GM23338 (cell line): ENCODE measurements at regions not wholly inside any gene's neighbourhood (a gene's known extent, or its start where the extent isn't known, plus 50 kb on each side); places are given as distances from the start of the nearest gene placed in this dataset.

ENCODE experiments used
- CREB1 ChIP-seq: fragments of 250-450 bp; sonication (Bioruptor Pico); IDR thresholded peaks from 2 replicates; pipeline ENCODE4 v1.5.0; 2020; ENCODE audit warnings: low read depth, mild to moderate bottlenecking, moderate library complexity
- EZH2 ChIP-seq: fragments of 200-600 bp; sonication (generic); IDR thresholded peaks from one replicate; pipeline ENCODE4 v1.8.0; 2017; ENCODE audit warnings: antibody characterized with exemption, mild to moderate bottlenecking, low read depth; ENCODE audit not compliant: unreplicated experiment
- EZH2phosphoT487 ChIP-seq: fragments of 200-600 bp; sonication (generic); IDR thresholded peaks from one replicate; pipeline ENCODE4 v1.8.1; 2018; ENCODE audit warnings: antibody characterized with exemption; ENCODE audit not compliant: unreplicated experiment
- JUNB ChIP-seq: IDR thresholded peaks from one replicate; pipeline ENCODE4 v1.6.1; 2016; ENCODE audit warnings: antibody characterized with exemption; ENCODE audit not compliant: unreplicated experiment
- NANOG ChIP-seq: IDR thresholded peaks from 2 replicates; pipeline ENCODE4 v1.6.1; 2016; ENCODE audit warnings: antibody characterized with exemption, borderline replicate concordance
- POLR2AphosphoS5 ChIP-seq: IDR thresholded peaks from 2 replicates; pipeline ENCODE4 v1.6.1; 2016; ENCODE audit warnings: antibody characterized with exemption, low read depth
- STAT1 ChIP-seq: IDR thresholded peaks from one replicate; pipeline ENCODE4 v1.6.1; 2016; ENCODE audit warnings: antibody characterized with exemption; ENCODE audit not compliant: unreplicated experiment
- ZNF114 ChIP-seq: fragments of 250-450 bp; sonication (Bioruptor Pico); IDR thresholded peaks from 2 replicates; pipeline ENCODE4 v1.5.0; 2020; ENCODE audit warnings: mild to moderate bottlenecking, moderate library complexity
- ZNF331 ChIP-seq: fragments of 250-450 bp; sonication (Bioruptor Pico); IDR thresholded peaks from 2 replicates; pipeline ENCODE4 v1.5.0; 2020; ENCODE audit warnings: low read depth, mild to moderate bottlenecking, moderate library complexity
- TF ChIP-seq, protein P1 (sequence below), 2 experiments: fragments of 200-600 bp in 1 of 2; sonication (generic) in 1 of 2; conservative IDR thresholded peaks; 2 replicates each; pipeline versions ENCODE4 v1.5.1 to v1.6.1; 2016 to 2017; ENCODE audit warnings: antibody characterized with exemption in 2 of 2, low read depth in 2 of 2, mild to moderate bottlenecking in 2 of 2, moderate library complexity in 1 of 2
- TF ChIP-seq, protein P2 (sequence below): IDR thresholded peaks from one replicate; pipeline ENCODE4 v1.6.1; 2018; ENCODE audit warnings: antibody characterized with exemption; ENCODE audit not compliant: unreplicated experiment
- TF ChIP-seq, protein P3 (sequence below): IDR thresholded peaks from 2 replicates; pipeline ENCODE4 v1.6.1; 2016; ENCODE audit warnings: antibody characterized with exemption
- TF ChIP-seq, protein P4 (sequence below): fragments of 250-450 bp; sonication (Bioruptor Pico); IDR thresholded peaks from 2 replicates; pipeline ENCODE4 v1.5.0; 2020; ENCODE audit warnings: mild to moderate bottlenecking, moderate library complexity

DNA sequence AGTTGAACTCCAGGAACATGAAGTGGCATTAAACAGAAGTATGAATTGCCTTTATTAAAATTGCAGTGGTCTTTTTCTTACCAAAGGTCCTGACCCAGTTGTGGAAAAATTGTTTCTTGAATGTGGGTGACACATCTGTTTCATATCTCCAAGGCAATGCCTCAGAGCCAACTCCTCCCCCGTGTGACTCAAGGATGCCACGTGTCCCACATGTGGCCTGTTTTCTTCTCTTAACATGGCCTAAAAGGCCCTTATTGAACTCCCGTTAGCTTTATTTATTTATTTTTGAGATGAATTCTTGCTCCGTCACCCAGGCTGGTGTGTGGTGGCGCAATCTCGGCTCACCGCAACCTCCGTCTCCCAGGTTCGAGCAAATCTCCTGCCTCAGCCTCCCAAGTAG lies 128.4 kb upstream of the ESR1 start:
- TF ChIP-seq, protein P1, sequence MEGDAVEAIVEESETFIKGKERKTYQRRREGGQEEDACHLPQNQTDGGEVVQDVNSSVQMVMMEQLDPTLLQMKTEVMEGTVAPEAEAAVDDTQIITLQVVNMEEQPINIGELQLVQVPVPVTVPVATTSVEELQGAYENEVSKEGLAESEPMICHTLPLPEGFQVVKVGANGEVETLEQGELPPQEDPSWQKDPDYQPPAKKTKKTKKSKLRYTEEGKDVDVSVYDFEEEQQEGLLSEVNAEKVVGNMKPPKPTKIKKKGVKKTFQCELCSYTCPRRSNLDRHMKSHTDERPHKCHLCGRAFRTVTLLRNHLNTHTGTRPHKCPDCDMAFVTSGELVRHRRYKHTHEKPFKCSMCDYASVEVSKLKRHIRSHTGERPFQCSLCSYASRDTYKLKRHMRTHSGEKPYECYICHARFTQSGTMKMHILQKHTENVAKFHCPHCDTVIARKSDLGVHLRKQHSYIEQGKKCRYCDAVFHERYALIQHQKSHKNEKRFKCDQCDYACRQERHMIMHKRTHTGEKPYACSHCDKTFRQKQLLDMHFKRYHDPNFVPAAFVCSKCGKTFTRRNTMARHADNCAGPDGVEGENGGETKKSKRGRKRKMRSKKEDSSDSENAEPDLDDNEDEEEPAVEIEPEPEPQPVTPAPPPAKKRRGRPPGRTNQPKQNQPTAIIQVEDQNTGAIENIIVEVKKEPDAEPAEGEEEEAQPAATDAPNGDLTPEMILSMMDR (conservative IDR thresholded peaks at IDR 0.05; ENCODE audit: low read depth in 2 of 2) = no peak
- no peak for TF ChIP-seq EZH2
- TF ChIP-seq CREB1 (CRISPR knock-in tag) = no peak
- TF ChIP-seq EZH2phosphoT487 = no peak
- TF ChIP-seq, protein P2, sequence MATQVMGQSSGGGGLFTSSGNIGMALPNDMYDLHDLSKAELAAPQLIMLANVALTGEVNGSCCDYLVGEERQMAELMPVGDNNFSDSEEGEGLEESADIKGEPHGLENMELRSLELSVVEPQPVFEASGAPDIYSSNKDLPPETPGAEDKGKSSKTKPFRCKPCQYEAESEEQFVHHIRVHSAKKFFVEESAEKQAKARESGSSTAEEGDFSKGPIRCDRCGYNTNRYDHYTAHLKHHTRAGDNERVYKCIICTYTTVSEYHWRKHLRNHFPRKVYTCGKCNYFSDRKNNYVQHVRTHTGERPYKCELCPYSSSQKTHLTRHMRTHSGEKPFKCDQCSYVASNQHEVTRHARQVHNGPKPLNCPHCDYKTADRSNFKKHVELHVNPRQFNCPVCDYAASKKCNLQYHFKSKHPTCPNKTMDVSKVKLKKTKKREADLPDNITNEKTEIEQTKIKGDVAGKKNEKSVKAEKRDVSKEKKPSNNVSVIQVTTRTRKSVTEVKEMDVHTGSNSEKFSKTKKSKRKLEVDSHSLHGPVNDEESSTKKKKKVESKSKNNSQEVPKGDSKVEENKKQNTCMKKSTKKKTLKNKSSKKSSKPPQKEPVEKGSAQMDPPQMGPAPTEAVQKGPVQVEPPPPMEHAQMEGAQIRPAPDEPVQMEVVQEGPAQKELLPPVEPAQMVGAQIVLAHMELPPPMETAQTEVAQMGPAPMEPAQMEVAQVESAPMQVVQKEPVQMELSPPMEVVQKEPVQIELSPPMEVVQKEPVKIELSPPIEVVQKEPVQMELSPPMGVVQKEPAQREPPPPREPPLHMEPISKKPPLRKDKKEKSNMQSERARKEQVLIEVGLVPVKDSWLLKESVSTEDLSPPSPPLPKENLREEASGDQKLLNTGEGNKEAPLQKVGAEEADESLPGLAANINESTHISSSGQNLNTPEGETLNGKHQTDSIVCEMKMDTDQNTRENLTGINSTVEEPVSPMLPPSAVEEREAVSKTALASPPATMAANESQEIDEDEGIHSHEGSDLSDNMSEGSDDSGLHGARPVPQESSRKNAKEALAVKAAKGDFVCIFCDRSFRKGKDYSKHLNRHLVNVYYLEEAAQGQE = no peak
- no peak for TF ChIP-seq STAT1
- no peak for TF ChIP-seq POLR2AphosphoS5
- no peak for TF ChIP-seq JUNB
- TF ChIP-seq, protein P3, sequence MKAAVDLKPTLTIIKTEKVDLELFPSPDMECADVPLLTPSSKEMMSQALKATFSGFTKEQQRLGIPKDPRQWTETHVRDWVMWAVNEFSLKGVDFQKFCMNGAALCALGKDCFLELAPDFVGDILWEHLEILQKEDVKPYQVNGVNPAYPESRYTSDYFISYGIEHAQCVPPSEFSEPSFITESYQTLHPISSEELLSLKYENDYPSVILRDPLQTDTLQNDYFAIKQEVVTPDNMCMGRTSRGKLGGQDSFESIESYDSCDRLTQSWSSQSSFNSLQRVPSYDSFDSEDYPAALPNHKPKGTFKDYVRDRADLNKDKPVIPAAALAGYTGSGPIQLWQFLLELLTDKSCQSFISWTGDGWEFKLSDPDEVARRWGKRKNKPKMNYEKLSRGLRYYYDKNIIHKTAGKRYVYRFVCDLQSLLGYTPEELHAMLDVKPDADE = no peak
- TF ChIP-seq ZNF331 (CRISPR knock-in tag) = no peak
- TF ChIP-seq NANOG = no peak
- no peak for TF ChIP-seq ZNF114 (CRISPR knock-in tag)
- TF ChIP-seq, protein P4, sequence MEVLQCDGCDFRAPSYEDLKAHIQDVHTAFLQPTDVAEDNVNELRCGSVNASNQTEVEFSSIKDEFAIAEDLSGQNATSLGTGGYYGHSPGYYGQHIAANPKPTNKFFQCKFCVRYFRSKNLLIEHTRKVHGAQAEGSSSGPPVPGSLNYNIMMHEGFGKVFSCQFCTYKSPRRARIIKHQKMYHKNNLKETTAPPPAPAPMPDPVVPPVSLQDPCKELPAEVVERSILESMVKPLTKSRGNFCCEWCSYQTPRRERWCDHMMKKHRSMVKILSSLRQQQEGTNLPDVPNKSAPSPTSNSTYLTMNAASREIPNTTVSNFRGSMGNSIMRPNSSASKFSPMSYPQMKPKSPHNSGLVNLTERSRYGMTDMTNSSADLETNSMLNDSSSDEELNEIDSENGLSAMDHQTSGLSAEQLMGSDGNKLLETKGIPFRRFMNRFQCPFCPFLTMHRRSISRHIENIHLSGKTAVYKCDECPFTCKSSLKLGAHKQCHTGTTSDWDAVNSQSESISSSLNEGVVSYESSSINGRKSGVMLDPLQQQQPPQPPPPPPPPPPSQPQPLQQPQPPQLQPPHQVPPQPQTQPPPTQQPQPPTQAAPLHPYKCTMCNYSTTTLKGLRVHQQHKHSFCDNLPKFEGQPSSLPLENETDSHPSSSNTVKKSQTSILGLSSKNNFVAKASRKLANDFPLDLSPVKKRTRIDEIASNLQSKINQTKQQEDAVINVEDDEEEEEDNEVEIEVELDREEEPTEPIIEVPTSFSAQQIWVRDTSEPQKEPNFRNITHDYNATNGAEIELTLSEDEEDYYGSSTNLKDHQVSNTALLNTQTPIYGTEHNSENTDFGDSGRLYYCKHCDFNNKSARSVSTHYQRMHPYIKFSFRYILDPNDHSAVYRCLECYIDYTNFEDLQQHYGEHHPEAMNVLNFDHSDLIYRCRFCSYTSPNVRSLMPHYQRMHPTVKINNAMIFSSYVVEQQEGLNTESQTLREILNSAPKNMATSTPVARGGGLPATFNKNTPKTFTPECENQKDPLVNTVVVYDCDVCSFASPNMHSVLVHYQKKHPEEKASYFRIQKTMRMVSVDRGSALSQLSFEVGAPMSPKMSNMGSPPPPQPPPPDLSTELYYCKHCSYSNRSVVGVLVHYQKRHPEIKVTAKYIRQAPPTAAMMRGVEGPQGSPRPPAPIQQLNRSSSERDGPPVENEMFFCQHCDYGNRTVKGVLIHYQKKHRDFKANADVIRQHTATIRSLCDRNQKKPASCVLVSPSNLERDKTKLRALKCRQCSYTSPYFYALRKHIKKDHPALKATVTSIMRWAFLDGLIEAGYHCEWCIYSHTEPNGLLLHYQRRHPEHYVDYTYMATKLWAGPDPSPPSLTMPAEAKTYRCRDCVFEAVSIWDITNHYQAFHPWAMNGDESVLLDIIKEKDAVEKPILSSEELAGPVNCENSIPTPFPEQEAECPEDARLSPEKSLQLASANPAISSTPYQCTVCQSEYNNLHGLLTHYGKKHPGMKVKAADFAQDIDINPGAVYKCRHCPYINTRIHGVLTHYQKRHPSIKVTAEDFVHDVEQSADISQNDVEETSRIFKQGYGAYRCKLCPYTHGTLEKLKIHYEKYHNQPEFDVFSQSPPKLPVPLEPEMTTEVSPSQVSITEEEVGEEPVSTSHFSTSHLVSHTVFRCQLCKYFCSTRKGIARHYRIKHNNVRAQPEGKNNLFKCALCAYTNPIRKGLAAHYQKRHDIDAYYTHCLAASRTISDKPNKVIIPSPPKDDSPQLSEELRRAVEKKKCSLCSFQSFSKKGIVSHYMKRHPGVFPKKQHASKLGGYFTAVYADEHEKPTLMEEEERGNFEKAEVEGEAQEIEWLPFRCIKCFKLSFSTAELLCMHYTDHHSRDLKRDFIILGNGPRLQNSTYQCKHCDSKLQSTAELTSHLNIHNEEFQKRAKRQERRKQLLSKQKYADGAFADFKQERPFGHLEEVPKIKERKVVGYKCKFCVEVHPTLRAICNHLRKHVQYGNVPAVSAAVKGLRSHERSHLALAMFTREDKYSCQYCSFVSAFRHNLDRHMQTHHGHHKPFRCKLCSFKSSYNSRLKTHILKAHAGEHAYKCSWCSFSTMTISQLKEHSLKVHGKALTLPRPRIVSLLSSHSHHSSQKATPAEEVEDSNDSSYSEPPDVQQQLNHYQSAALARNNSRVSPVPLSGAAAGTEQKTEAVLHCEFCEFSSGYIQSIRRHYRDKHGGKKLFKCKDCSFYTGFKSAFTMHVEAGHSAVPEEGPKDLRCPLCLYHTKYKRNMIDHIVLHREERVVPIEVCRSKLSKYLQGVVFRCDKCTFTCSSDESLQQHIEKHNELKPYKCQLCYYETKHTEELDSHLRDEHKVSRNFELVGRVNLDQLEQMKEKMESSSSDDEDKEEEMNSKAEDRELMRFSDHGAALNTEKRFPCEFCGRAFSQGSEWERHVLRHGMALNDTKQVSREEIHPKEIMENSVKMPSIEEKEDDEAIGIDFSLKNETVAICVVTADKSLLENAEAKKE (CRISPR knock-in tag) = no peak
